ENCODE measurements at regions not wholly inside any gene's neighbourhood (a gene's known extent, or its start where the extent isn't known, plus 50 kb on each side); places are given as distances from the start of the nearest gene placed in this dataset.

DNA sequence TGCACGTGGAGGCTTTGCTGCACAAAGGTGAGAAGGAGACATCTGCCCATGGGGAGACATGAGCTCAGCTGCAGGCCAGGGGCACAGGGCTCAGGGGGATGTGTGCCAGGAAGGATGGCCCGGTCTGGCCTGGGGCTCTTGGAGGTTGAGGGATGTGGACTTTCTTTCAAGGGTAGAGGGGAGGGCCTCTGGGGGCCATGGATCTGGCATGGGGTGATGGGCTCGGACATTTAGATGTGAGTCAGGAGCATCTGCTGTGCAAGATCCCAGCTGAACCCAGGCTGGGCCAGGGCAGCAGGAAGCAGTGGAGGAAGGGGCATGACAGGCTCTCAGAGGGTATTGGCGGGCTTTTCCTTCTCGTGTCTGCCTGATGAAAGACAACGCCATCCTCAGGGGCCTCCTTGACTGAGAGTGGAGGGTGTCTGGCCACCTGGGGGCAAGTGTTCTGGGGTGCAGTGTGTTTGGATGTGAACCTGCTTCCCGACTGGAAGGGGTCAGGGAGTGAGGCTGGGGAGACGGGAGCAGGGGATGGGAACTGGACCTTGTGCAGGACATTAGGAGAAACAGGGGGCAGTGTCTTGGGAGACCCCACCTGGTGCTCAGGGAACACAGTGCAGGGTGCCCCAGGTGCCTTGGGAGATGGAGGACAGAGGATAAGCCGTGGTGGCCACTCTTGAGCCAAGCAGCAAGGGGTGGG is 156.1 kb downstream of the ERMARD start:
- TF ChIP-seq FOXP2 (optimal IDR thresholded peaks at IDR 0.05; ENCODE audit: borderline replicate concordance, extremely low read depth, extremely low read length, insufficient read depth) = no peak
- TF ChIP-seq POLR2AphosphoS5 (IDR thresholded peaks at IDR 0.05; ENCODE audit: low read depth, low read length) = no peak
- TF ChIP-seq, protein P1, sequence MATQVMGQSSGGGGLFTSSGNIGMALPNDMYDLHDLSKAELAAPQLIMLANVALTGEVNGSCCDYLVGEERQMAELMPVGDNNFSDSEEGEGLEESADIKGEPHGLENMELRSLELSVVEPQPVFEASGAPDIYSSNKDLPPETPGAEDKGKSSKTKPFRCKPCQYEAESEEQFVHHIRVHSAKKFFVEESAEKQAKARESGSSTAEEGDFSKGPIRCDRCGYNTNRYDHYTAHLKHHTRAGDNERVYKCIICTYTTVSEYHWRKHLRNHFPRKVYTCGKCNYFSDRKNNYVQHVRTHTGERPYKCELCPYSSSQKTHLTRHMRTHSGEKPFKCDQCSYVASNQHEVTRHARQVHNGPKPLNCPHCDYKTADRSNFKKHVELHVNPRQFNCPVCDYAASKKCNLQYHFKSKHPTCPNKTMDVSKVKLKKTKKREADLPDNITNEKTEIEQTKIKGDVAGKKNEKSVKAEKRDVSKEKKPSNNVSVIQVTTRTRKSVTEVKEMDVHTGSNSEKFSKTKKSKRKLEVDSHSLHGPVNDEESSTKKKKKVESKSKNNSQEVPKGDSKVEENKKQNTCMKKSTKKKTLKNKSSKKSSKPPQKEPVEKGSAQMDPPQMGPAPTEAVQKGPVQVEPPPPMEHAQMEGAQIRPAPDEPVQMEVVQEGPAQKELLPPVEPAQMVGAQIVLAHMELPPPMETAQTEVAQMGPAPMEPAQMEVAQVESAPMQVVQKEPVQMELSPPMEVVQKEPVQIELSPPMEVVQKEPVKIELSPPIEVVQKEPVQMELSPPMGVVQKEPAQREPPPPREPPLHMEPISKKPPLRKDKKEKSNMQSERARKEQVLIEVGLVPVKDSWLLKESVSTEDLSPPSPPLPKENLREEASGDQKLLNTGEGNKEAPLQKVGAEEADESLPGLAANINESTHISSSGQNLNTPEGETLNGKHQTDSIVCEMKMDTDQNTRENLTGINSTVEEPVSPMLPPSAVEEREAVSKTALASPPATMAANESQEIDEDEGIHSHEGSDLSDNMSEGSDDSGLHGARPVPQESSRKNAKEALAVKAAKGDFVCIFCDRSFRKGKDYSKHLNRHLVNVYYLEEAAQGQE (IDR thresholded peaks at IDR 0.05; ENCODE audit: insufficient read depth in 1 of 2, low read depth in 2 of 2, low read length in 2 of 2) = no peak
- TF ChIP-seq TAF1 (IDR thresholded peaks at IDR 0.05; ENCODE audit: borderline replicate concordance, insufficient read depth, low read length) = no peak
- TF ChIP-seq SIN3A (IDR thresholded peaks at IDR 0.05; ENCODE audit: borderline replicate concordance, insufficient read depth, low read length) = no peak

DNA sequence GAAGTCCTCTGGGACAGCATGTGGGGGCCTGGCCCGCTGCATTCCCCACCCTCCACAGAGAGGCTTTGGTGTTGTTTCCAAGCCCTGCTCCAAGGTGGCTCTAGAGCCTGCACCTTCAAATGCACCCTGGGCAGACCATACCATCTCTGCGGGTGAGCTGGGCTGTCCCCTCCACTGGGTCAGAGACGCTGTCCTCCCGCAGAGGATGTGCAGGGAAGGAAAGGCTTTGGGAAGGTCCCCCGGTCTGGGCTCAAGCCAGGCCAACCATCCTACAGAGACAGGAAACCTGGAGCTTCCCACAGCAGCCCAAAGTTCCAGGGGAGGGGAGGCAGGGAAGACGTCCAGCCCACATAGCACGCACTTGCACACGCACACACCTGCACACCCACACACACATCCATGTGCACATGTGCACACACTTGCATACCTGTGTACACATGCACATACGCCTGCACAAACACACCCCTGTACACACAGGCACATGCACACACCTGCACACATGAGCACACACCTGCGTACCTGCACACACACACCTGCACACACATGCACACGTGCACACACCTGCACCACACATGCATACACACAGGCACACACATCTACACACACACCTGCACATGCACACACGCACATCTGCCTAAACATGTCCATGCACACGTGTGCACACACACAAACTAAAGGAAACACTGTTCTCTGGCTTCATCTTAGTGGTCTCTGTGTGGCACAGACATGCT is 155.4 kb downstream of the ERMARD start:
- TF ChIP-seq POLR2AphosphoS5 (IDR thresholded peaks at IDR 0.05; ENCODE audit: low read depth, low read length) (no peak), SIN3A (IDR thresholded peaks at IDR 0.05; ENCODE audit: borderline replicate concordance, insufficient read depth, low read length) (no peak), TAF1 (IDR thresholded peaks at IDR 0.05; ENCODE audit: borderline replicate concordance, insufficient read depth, low read length) (no peak), FOXP2 (optimal IDR thresholded peaks at IDR 0.05; ENCODE audit: borderline replicate concordance, extremely low read depth, extremely low read length, insufficient read depth) (no peak)
- TF ChIP-seq, protein P1 (IDR thresholded peaks at IDR 0.05; ENCODE audit: insufficient read depth in 1 of 2, low read depth in 2 of 2, low read length in 2 of 2) = no peak

DNA sequence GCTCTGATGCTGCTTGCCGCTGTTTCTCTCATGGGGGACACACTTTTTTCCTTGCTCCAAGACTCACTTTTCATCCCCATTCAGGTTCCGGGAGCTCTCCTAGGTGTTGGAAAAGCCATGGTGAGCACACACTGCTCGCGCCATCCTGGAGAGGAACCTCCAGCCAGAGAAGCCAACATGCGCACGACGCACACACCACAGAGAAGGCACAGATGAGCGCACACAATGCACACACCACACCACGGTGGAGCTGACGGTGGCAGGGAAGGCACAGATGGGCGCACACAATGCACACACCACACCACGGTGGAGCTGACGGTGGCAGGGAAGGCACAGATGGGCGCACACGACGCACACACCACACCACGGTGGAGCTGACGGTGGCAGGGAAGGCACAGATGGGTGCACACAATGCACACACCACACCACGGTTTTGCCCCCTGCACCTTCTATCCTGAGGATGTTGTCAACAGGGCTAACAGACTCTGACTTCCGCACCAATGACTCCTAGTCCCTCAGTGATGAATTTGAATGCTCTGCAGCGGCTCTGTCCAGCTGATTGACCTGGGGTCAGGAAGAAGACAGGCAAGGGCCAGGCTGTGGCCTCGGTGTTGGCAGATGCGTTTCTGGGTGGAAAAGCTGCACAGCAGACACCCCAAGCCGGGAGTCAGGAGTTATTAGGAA is 154.7 kb downstream of the ERMARD start:
- TF ChIP-seq, protein P1 (IDR thresholded peaks at IDR 0.05; ENCODE audit: insufficient read depth in 1 of 2, low read depth in 2 of 2, low read length in 2 of 2) = no peak
- TF ChIP-seq FOXP2 (optimal IDR thresholded peaks at IDR 0.05; ENCODE audit: borderline replicate concordance, extremely low read depth, extremely low read length, insufficient read depth) = no peak
- TF ChIP-seq TAF1 (IDR thresholded peaks at IDR 0.05; ENCODE audit: borderline replicate concordance, insufficient read depth, low read length) = no peak
- no peak for TF ChIP-seq POLR2AphosphoS5 (IDR thresholded peaks at IDR 0.05; ENCODE audit: low read depth, low read length)
- no peak for TF ChIP-seq SIN3A (IDR thresholded peaks at IDR 0.05; ENCODE audit: borderline replicate concordance, insufficient read depth, low read length)

DNA sequence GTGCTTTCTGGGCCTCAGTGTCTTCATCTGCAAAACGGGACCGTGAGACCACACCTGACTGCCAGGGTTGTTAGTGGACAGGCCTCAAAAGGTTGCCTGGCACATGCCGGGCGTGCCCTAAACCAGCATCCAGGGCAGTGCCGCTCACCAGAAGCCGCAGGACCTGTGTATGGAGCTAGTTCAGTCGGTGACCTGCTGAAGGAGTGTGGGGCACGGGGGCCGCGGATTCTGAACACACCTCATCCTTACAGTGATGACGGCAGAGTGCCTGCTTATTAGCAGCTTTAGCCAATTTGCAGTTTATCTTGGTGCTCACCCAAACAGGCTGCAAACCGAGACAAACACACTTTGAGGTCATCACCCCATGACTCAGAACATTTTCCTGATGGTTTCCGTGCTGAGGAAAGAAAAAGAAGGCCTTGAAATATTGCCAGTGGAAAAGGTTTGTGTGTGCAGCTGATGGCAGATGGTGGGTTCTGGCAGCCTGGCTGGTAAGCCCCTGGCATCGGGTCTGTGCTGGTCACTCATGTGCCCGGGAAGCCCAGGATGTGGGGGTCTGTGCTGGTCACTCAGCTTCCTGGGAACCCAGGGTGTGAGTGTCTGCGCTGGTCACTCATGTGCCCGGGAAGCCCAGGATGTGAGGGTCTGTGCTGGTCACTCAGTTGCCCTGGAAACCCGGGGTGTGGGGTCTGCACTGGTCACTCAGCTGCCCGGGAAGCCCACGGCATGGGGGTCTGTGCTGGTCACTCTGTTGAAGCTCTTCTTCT is 153.8 kb downstream of the ERMARD start:
- TF ChIP-seq SIN3A (IDR thresholded peaks at IDR 0.05; ENCODE audit: borderline replicate concordance, insufficient read depth, low read length) (no peak), FOXP2 (optimal IDR thresholded peaks at IDR 0.05; ENCODE audit: borderline replicate concordance, extremely low read depth, extremely low read length, insufficient read depth) (no peak), TAF1 (IDR thresholded peaks at IDR 0.05; ENCODE audit: borderline replicate concordance, insufficient read depth, low read length) (no peak)
- TF ChIP-seq, protein P1 (IDR thresholded peaks at IDR 0.05; ENCODE audit: insufficient read depth in 1 of 2, low read depth in 2 of 2, low read length in 2 of 2) = no peak
